GM12875 (cell line): ENCODE measurements at regions not wholly inside any gene's neighbourhood (a gene's known extent, or its start where the extent isn't known, plus 50 kb on each side); places are given as distances from the start of the nearest gene placed in this dataset.

Source experiments
- H3K4me3 ChIP-seq: one replicate; pipeline ENCODE4 v1.5.1; 2011; ENCODE audit warnings: low read depth, low read length, control low read depth
- CTCF ChIP-seq: IDR thresholded peaks from 2 replicates; pipeline ENCODE4 v1.5.1; 2011; ENCODE audit warnings: low read depth, mild to moderate bottlenecking, control low read depth, inconsistent platforms, low read length, moderate library complexity, borderline replicate concordance; ENCODE audit not compliant: insufficient read depth

- H3K4me3 ChIP-seq: no peak overlapping the region
- no peak for TF ChIP-seq CTCF
Observed at GRCh38 chr16:80489173-80489572, 51.6 kb upstream of the DYNLRB2 start.

- TF ChIP-seq CTCF: no peak
Observed at GRCh38 chr16:80488167-80488566, 52.6 kb upstream of the DYNLRB2 start.

GRCh38 chr16:80480664-80481063, 60.1 kb upstream of the DYNLRB2 start:
- no peak overlapping the region for H3K4me3 ChIP-seq
- TF ChIP-seq CTCF: no peak

More at GRCh38 chr16:80488167-80488566, 52.6 kb upstream of the DYNLRB2 start:
- no peak overlapping the region for H3K4me3 ChIP-seq

GRCh38 chr16:80477838-80478237, 63.0 kb upstream of the DYNLRB2 start:
- no peak overlapping the region for H3K4me3 ChIP-seq
- no peak for TF ChIP-seq CTCF

GRCh38 chr16:80468029-80468428, 72.8 kb upstream of the DYNLRB2 start:
- H3K4me3 ChIP-seq: no peak overlapping the region
- TF ChIP-seq CTCF: no peak

GRCh38 chr16:80466024-80466987, 74.5 kb upstream of the DYNLRB2 start:
- no peak overlapping the region for H3K4me3 ChIP-seq
- TF ChIP-seq CTCF: peak; percentile 76; the same call in 1 of the 2 replicates
